ENCODE measurements at regions not wholly inside any gene's neighbourhood (a gene's known extent, or its start where the extent isn't known, plus 50 kb on each side); places are given as distances from the start of the nearest gene placed in this dataset.
"Not testable (repeated sequence)": the region's sequence is repeated elsewhere in the genome, so short reads cannot be mapped to it uniquely, and the experiment has no call there.

GRCh38 chr9:75360252-75360651 is 271.9 kb downstream of the OSTF1 start:
- H3K27ac Mint-ChIP-seq (ENCODE audit: low read depth, unreplicated experiment), result no peak overlapping the region
- TF ChIP-seq, protein P1, sequence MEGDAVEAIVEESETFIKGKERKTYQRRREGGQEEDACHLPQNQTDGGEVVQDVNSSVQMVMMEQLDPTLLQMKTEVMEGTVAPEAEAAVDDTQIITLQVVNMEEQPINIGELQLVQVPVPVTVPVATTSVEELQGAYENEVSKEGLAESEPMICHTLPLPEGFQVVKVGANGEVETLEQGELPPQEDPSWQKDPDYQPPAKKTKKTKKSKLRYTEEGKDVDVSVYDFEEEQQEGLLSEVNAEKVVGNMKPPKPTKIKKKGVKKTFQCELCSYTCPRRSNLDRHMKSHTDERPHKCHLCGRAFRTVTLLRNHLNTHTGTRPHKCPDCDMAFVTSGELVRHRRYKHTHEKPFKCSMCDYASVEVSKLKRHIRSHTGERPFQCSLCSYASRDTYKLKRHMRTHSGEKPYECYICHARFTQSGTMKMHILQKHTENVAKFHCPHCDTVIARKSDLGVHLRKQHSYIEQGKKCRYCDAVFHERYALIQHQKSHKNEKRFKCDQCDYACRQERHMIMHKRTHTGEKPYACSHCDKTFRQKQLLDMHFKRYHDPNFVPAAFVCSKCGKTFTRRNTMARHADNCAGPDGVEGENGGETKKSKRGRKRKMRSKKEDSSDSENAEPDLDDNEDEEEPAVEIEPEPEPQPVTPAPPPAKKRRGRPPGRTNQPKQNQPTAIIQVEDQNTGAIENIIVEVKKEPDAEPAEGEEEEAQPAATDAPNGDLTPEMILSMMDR (IDR thresholded peaks at IDR 0.05; ENCODE audit: unreplicated experiment), result no peak
- no peaks in the 10 kb centered on the region for H3K36me3 Mint-ChIP-seq (ENCODE audit: insufficient read depth, unreplicated experiment)
- H3K4me3 Mint-ChIP-seq (ENCODE audit: unreplicated experiment), result no peak overlapping the region
- ChIA-PET POLR2A (no interaction called here), CTCF (no interaction called here)
- DNase-seq (ENCODE audit: unreplicated experiment), result no peak
- H3K27me3 Mint-ChIP-seq (ENCODE audit: insufficient read depth, unreplicated experiment), result no peaks in the 10 kb centered on the region
- BruUV-seq (replicated peaks), result no TSS peak
- H3K9me3 Mint-ChIP-seq (ENCODE audit: unreplicated experiment), result peaks cover 22% of the 10 kb centered on the region
- intact Hi-C loops (cut with micrococcal nuclease), result no loop called here
- no peaks in the 10 kb centered on the region for H3K4me1 Mint-ChIP-seq (ENCODE audit: insufficient read depth, unreplicated experiment)

- DNase-seq (ENCODE audit: unreplicated experiment); H3K27me3 Mint-ChIP-seq (ENCODE audit: insufficient read depth, unreplicated experiment); BruUV-seq (replicated peaks); H3K27ac Mint-ChIP-seq (ENCODE audit: low read depth, unreplicated experiment); H3K4me3 Mint-ChIP-seq (ENCODE audit: unreplicated experiment); H3K4me1 Mint-ChIP-seq (ENCODE audit: insufficient read depth, unreplicated experiment); CTCF ChIA-PET; H3K36me3 Mint-ChIP-seq (ENCODE audit: insufficient read depth, unreplicated experiment); intact Hi-C loops (cut with micrococcal nuclease); POLR2A ChIA-PET: not testable (repeated sequence)
- H3K9me3 Mint-ChIP-seq (ENCODE audit: unreplicated experiment), result peaks cover 31% of the 10 kb centered on the region
Measured at GRCh38 chr9:75362446-75362845, 274.1 kb downstream of the OSTF1 start.

- no peaks in the 10 kb centered on the region for H3K27me3 Mint-ChIP-seq (ENCODE audit: insufficient read depth, unreplicated experiment)
- no peak overlapping the region for H3K4me3 Mint-ChIP-seq (ENCODE audit: unreplicated experiment)
- no peaks in the 10 kb centered on the region for H3K4me1 Mint-ChIP-seq (ENCODE audit: insufficient read depth, unreplicated experiment)
- intact Hi-C loops (cut with micrococcal nuclease), result no loop called here
- CTCF ChIA-PET, result no interaction called here
- POLR2A ChIA-PET, result no interaction called here
- TF ChIP-seq, protein P1 (IDR thresholded peaks at IDR 0.05; ENCODE audit: unreplicated experiment), result no peak
- H3K9me3 Mint-ChIP-seq (ENCODE audit: unreplicated experiment), result peaks cover 37% of the 10 kb centered on the region
- no TSS peak for BruUV-seq (replicated peaks)
- H3K27ac Mint-ChIP-seq (ENCODE audit: low read depth, unreplicated experiment), result no peak overlapping the region
- no peak for DNase-seq (ENCODE audit: unreplicated experiment)
- H3K36me3 Mint-ChIP-seq (ENCODE audit: insufficient read depth, unreplicated experiment), result no peaks in the 10 kb centered on the region
Measured at GRCh38 chr9:75365196-75365595, 276.9 kb downstream of the OSTF1 start.

DNA sequence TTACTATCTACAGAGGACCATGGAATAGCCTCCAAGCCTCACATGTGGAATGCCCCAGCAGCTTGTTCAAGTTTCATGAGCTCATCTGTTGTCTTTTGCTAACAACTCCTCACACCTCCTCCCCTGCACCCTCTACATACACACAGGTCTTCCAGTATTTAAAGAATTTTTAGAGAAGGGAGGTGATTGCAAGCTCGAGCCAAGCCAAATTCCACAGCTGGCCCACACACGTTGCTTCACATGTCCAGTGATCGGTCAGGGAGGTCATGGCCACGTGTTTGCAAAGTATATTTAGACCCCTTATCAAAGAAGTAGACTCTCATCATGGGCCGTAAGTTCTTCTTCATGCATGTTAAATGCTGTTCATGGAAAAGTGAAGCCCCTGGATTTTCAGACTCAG is 281.7 kb downstream of the OSTF1 start:
- H3K36me3 Mint-ChIP-seq (ENCODE audit: insufficient read depth, unreplicated experiment), result no peaks in the 10 kb centered on the region
- H3K4me3 Mint-ChIP-seq (ENCODE audit: unreplicated experiment), result no peak overlapping the region
- no peaks in the 10 kb centered on the region for H3K4me1 Mint-ChIP-seq (ENCODE audit: insufficient read depth, unreplicated experiment)
- intact Hi-C loops (cut with micrococcal nuclease), result no loop called here
- ChIA-PET POLR2A (no interaction called here), CTCF (interaction anchor here (0.6 to 1.0 kb wide), 2 partner anchors 84 to 933 kb away, joined by 3 to 5 read pairs; no protein-coding TSS in a partner anchor)
- TF ChIP-seq, protein P1 (IDR thresholded peaks at IDR 0.05; ENCODE audit: unreplicated experiment), result no peak
- no TSS peak for BruUV-seq (replicated peaks)
- no peak for DNase-seq (ENCODE audit: unreplicated experiment)
- H3K9me3 Mint-ChIP-seq (ENCODE audit: unreplicated experiment), result peaks cover 37% of the 10 kb centered on the region
- no peak overlapping the region for H3K27ac Mint-ChIP-seq (ENCODE audit: low read depth, unreplicated experiment)
- H3K27me3 Mint-ChIP-seq (ENCODE audit: insufficient read depth, unreplicated experiment), result no peaks in the 10 kb centered on the region

Measured in MCF 10A (cell line).